GM21825 (cell line): ENCODE measurements at regions not wholly inside any gene's neighbourhood (a gene's known extent, or its start where the extent isn't known, plus 50 kb on each side); places are given as distances from the start of the nearest gene placed in this dataset.

ENCODE experiments used
- ATAC-seq: cut with Tn5 transposase; IDR thresholded peaks from one replicate; pipeline ENCODE4 v1.9.1; 2021; ENCODE audit warnings: mild to moderate bottlenecking, moderate library complexity; ENCODE audit not compliant: unreplicated experiment

GRCh38 chr15:61545763-61546162 is 316.7 kb upstream of the RORA start:
- ATAC-seq: no peak

GRCh38 chr15:61541516-61541915 is 312.4 kb upstream of the RORA start:
- no peak for ATAC-seq

GRCh38 chr15:61537337-61537736 is 308.2 kb upstream of the RORA start:
- ATAC-seq: no peak

- ATAC-seq: no peak
Measured at GRCh38 chr15:61534986-61535385, 305.9 kb upstream of the RORA start.

- no peak for ATAC-seq
Measured at GRCh38 chr15:61530769-61531168, 301.7 kb upstream of the RORA start.

- ATAC-seq: no peak
Measured at GRCh38 chr15:61528581-61528910, 299.4 kb upstream of the RORA start.

- no peak for ATAC-seq
Measured at GRCh38 chr15:61527836-61528580, 298.9 kb upstream of the RORA start.

GRCh38 chr15:61524545-61524944 is 295.4 kb upstream of the RORA start:
- ATAC-seq: no peak

- ATAC-seq: no peak
Measured at GRCh38 chr15:61524086-61524485, 295.0 kb upstream of the RORA start.

GRCh38 chr15:61522411-61522810 is 293.3 kb upstream of the RORA start:
- no peak for ATAC-seq

- no peak for ATAC-seq
Measured at GRCh38 chr15:61521953-61522352, 292.9 kb upstream of the RORA start.

GRCh38 chr15:61519296-61519695 is 290.2 kb upstream of the RORA start:
- ATAC-seq: no peak

GRCh38 chr15:61518191-61518950 is 289.3 kb upstream of the RORA start:
- no peak for ATAC-seq

- ATAC-seq: no peak
Measured at GRCh38 chr15:61517776-61518175, 288.7 kb upstream of the RORA start.

- ATAC-seq: no peak
Measured at GRCh38 chr15:61517335-61517734, 288.2 kb upstream of the RORA start.

GRCh38 chr15:61511756-61512155 is 282.7 kb upstream of the RORA start:
- ATAC-seq: no peak

- ATAC-seq: no peak
Measured at GRCh38 chr15:61511089-61511488, 282.0 kb upstream of the RORA start.

GRCh38 chr15:61509327-61509840 is 280.3 kb upstream of the RORA start:
- no peak for ATAC-seq

GRCh38 chr15:61503383-61503969 is 274.4 kb upstream of the RORA start:
- no peak for ATAC-seq

- no peak for ATAC-seq
Measured at GRCh38 chr15:61501815-61502389, 272.8 kb upstream of the RORA start.

GRCh38 chr15:61500951-61501620 is 272.0 kb upstream of the RORA start:
- no peak for ATAC-seq
